ENCODE measurements at regions not wholly inside any gene's neighbourhood (a gene's known extent, or its start where the extent isn't known, plus 50 kb on each side); places are given as distances from the start of the nearest gene placed in this dataset.

- FAIRE-seq (no peak), DNase-seq (ENCODE audit: insufficient read length, low spot score) (peak; percentile 48)
These were observed 348.6 kb downstream of the PTTG2 start for GRCh38 chr4:38308728-38309311.

GRCh38 chr4:38309471-38309870 is 349.3 kb downstream of the PTTG2 start:
- FAIRE-seq, result no peak
- no peak for DNase-seq (ENCODE audit: insufficient read length, low spot score)

GRCh38 chr4:38310446-38311043 is 350.3 kb downstream of the PTTG2 start:
- DNase-seq (ENCODE audit: insufficient read length, low spot score), result no peak
- FAIRE-seq, result no peak

- FAIRE-seq (no peak), DNase-seq (ENCODE audit: insufficient read length, low spot score) (no peak)
These were observed 351.4 kb downstream of the PTTG2 start for GRCh38 chr4:38311495-38312126.

- FAIRE-seq (no peak), DNase-seq (ENCODE audit: insufficient read length, low spot score) (no peak)
These were observed 350.8 kb upstream of the KLF3 start for GRCh38 chr4:38313175-38313574.

GRCh38 chr4:38313999-38314561 is 349.9 kb upstream of the KLF3 start:
- DNase-seq (ENCODE audit: insufficient read length, low spot score), result peak; percentile 49
- no peak for FAIRE-seq

- DNase-seq (ENCODE audit: insufficient read length, low spot score) (no peak), FAIRE-seq (no peak)
These were observed 349.3 kb upstream of the KLF3 start for GRCh38 chr4:38314663-38315062.

- no peak for DNase-seq (ENCODE audit: insufficient read length, low spot score)
- no peak for FAIRE-seq
These were observed 348.7 kb upstream of the KLF3 start for GRCh38 chr4:38315286-38315685.

GRCh38 chr4:38316045-38316444 is 348.0 kb upstream of the KLF3 start:
- DNase-seq (ENCODE audit: insufficient read length, low spot score) (no peak), FAIRE-seq (no peak)

- DNase-seq (ENCODE audit: insufficient read length, low spot score) (no peak), FAIRE-seq (no peak)
These were observed 346.8 kb upstream of the KLF3 start for GRCh38 chr4:38317041-38317674.

GRCh38 chr4:38318737-38319455 is 345.1 kb upstream of the KLF3 start:
- peak; percentile 90 for DNase-seq (ENCODE audit: insufficient read length, low spot score)
- FAIRE-seq, result no peak

- peak; percentile 78 for DNase-seq (ENCODE audit: insufficient read length, low spot score)
These were observed 344.3 kb upstream of the KLF3 start for GRCh38 chr4:38319456-38320342.

GRCh38 chr4:38320343-38320695 is 343.7 kb upstream of the KLF3 start:
- no peak for DNase-seq (ENCODE audit: insufficient read length, low spot score)
- FAIRE-seq, result no peak

More at GRCh38 chr4:38319456-38320342, 344.3 kb upstream of the KLF3 start:
- FAIRE-seq, result no peak

- FAIRE-seq, result no peak
These were observed 343.2 kb upstream of the KLF3 start for GRCh38 chr4:38320833-38321232.

GRCh38 chr4:38322714-38323113 is 341.3 kb upstream of the KLF3 start:
- peak; percentile 30 for DNase-seq (ENCODE audit: insufficient read length, low spot score)
- no peak for FAIRE-seq

More at GRCh38 chr4:38320833-38321232, 343.2 kb upstream of the KLF3 start:
- DNase-seq (ENCODE audit: insufficient read length, low spot score), result no peak

- FAIRE-seq, result no peak
- no peak for DNase-seq (ENCODE audit: insufficient read length, low spot score)
These were observed 340.8 kb upstream of the KLF3 start for GRCh38 chr4:38323141-38323641.

- DNase-seq (ENCODE audit: insufficient read length, low spot score) (no peak), FAIRE-seq (no peak)
These were observed 339.0 kb upstream of the KLF3 start for GRCh38 chr4:38324861-38325628.

GRCh38 chr4:38325629-38325913 is 338.4 kb upstream of the KLF3 start:
- FAIRE-seq (no peak), DNase-seq (ENCODE audit: insufficient read length, low spot score) (no peak)

GRCh38 chr4:38326499-38326898 is 337.5 kb upstream of the KLF3 start:
- DNase-seq (ENCODE audit: insufficient read length, low spot score), result no peak
- no peak for FAIRE-seq
